Fibroblast of the aortic adventitia (primary cell): ENCODE measurements at regions not wholly inside any gene's neighbourhood (a gene's known extent, or its start where the extent isn't known, plus 50 kb on each side); places are given as distances from the start of the nearest gene placed in this dataset.
"Not testable (repeated sequence)": the region's sequence is repeated elsewhere in the genome, so short reads cannot be mapped to it uniquely, and the experiment has no call there.

ENCODE experiments used
- DNase-seq: peaks from one replicate; pipeline ENCODE4 v3.0.0-alpha.2; 2010; ENCODE audit warnings: low read depth
- H3K4me3 ChIP-seq: 2 replicates; pipeline ENCODE4 v1.5.1; 2011; ENCODE audit warnings: low read depth, mild to moderate bottlenecking, control low read depth, low read length, moderate library complexity
- CTCF ChIP-seq: IDR thresholded peaks from 2 replicates; pipeline ENCODE4 v1.5.1; 2011; ENCODE audit warnings: mild to moderate bottlenecking, low read length, control low read depth, inconsistent platforms; ENCODE audit not compliant: insufficient read depth

DNA sequence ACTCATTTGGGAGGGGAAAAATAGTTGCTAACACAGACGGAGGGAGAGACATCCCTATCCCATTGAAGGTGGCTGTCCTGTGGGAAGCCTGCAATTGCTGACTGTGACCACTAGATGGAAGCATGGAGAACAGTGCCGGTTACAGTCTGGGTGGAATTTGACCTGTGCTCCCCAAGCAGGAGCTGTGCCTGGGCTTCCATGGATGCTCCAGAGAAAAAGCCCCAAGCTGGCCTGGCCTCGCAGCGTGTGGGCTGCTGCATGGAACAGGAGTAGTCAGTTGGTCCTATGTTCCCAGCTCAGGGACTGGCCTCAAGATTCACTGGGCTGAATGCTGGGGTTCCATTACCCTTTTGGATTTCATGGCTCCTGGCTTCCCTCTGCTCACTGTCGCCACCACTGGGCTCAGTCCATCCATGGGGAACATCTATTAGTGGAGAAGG lies 116.3 kb upstream of the CHD6 start:
- peak; percentile 98 for TF ChIP-seq CTCF
- peak; percentile 50 for DNase-seq
- no peak overlapping the region for H3K4me3 ChIP-seq

- H3K4me3 ChIP-seq: no peak overlapping the region
- peak; percentile 15 for DNase-seq
- no peak for TF ChIP-seq CTCF
These were observed 115.0 kb upstream of the CHD6 start for GRCh38 chr20:41733151-41733550.

DNA sequence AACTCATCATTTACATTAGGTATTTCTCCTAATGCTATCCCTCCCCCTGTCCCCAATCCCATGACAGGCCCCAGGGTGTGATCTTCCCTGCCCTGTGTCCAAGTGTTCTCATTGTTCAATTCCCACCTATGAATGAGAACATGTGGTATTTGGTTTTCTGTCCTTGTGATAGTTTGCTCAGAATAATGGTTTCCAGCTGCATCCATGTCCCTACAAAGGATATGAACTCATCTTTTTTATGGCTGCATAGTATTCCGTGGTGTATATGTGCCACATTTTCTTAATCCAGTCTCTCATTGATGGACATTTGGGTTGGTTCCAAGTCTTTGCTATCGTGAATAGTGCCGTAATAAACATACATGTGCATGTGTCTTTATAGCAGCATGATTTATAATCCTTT lies 113.0 kb upstream of the CHD6 start:
- not testable (repeated sequence) for DNase-seq, H3K4me3 ChIP-seq

GRCh38 chr20:41727681-41728080 lies 109.5 kb upstream of the CHD6 start:
- H3K4me3 ChIP-seq, DNase-seq: not testable (repeated sequence)

DNA sequence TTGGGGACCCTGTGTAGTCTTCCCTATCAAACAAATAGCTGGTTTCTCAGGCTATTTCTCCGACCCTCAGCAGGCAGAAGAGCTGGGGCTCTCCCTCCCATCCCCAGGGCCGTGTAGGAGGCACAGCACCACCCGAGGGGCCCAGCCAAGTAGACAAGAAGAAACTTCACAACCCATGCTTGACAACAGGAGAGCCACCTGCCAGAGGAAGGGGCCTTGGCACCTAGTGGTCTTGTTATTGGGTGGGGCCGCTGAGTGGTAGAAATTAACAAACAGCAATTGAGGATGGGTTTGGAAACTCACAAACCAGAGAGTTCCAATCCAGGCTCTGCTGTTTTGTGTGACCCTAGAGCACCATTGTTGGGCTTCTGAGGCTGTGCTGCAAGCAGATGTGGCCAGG lies 108.5 kb upstream of the CHD6 start:
- no peak for TF ChIP-seq CTCF
- no peak overlapping the region for H3K4me3 ChIP-seq
- DNase-seq: no peak

GRCh38 chr20:41719151-41719550 lies 101.0 kb upstream of the CHD6 start:
- no peak for TF ChIP-seq CTCF
- no peak overlapping the region for H3K4me3 ChIP-seq
- DNase-seq: no peak

- no peak for TF ChIP-seq CTCF
- H3K4me3 ChIP-seq: no peak overlapping the region
- peak; percentile 66 for DNase-seq
These were observed 99.3 kb upstream of the CHD6 start for GRCh38 chr20:41717483-41717882.

- DNase-seq: no peak
- H3K4me3 ChIP-seq: no peak overlapping the region
- TF ChIP-seq CTCF: no peak
These were observed 98.7 kb upstream of the CHD6 start for GRCh38 chr20:41716911-41717310.
